ENCODE measurements at regions not wholly inside any gene's neighbourhood (a gene's known extent, or its start where the extent isn't known, plus 50 kb on each side); places are given as distances from the start of the nearest gene placed in this dataset.

GRCh38 chr10:130637089-130637676 lies 501.0 kb downstream of the GLRX3 start:
- TF ChIP-seq CTCF (IDR thresholded peaks at IDR 0.05; ENCODE audit: insufficient read depth, low read depth, low read length, missing control alignments): no peak
- no peak overlapping the region for H3K4me3 ChIP-seq (ENCODE audit: low read length)

GRCh38 chr10:130638991-130639390 lies 502.8 kb downstream of the GLRX3 start:
- no peak for TF ChIP-seq CTCF (IDR thresholded peaks at IDR 0.05; ENCODE audit: insufficient read depth, low read depth, low read length, missing control alignments)
- no peak overlapping the region for H3K4me3 ChIP-seq (ENCODE audit: low read length)
- no peak for DNase-seq (ENCODE audit: low read depth)

More at GRCh38 chr10:130637089-130637676, 501.0 kb downstream of the GLRX3 start:
- DNase-seq (ENCODE audit: low read depth): no peak

GRCh38 chr10:130642926-130643325 lies 506.7 kb downstream of the GLRX3 start:
- no peak overlapping the region for H3K4me3 ChIP-seq (ENCODE audit: low read length)
- TF ChIP-seq CTCF (IDR thresholded peaks at IDR 0.05; ENCODE audit: insufficient read depth, low read depth, low read length, missing control alignments): no peak
- no peak for DNase-seq (ENCODE audit: low read depth)

GRCh38 chr10:130647341-130647740 lies 511.1 kb downstream of the GLRX3 start:
- no peak overlapping the region for H3K4me3 ChIP-seq (ENCODE audit: low read length)
- TF ChIP-seq CTCF (IDR thresholded peaks at IDR 0.05; ENCODE audit: insufficient read depth, low read depth, low read length, missing control alignments): no peak

GRCh38 chr10:130648807-130649206 lies 512.6 kb downstream of the GLRX3 start:
- no peak overlapping the region for H3K4me3 ChIP-seq (ENCODE audit: low read length)
- no peak for TF ChIP-seq CTCF (IDR thresholded peaks at IDR 0.05; ENCODE audit: insufficient read depth, low read depth, low read length, missing control alignments)

More at GRCh38 chr10:130647341-130647740, 511.1 kb downstream of the GLRX3 start:
- DNase-seq (ENCODE audit: low read depth): no peak

GRCh38 chr10:130652544-130652943 lies 516.4 kb downstream of the GLRX3 start:
- H3K4me3 ChIP-seq (ENCODE audit: low read length): no peak overlapping the region
- no peak for TF ChIP-seq CTCF (IDR thresholded peaks at IDR 0.05; ENCODE audit: insufficient read depth, low read depth, low read length, missing control alignments)
- DNase-seq (ENCODE audit: low read depth): no peak

More at GRCh38 chr10:130648807-130649206, 512.6 kb downstream of the GLRX3 start:
- DNase-seq (ENCODE audit: low read depth): no peak

- DNase-seq (ENCODE audit: low read depth): no peak
- no peak overlapping the region for H3K4me3 ChIP-seq (ENCODE audit: low read length)
These were observed 516.9 kb downstream of the GLRX3 start for GRCh38 chr10:130652964-130653578.

More at GRCh38 chr10:130652964-130653578, 516.9 kb downstream of the GLRX3 start:
- no peak for TF ChIP-seq CTCF (IDR thresholded peaks at IDR 0.05; ENCODE audit: insufficient read depth, low read depth, low read length, missing control alignments)

Data from epithelial cell of esophagus (primary cell).